HG03108 (cell line): ENCODE measurements at regions not wholly inside any gene's neighbourhood (a gene's known extent, or its start where the extent isn't known, plus 50 kb on each side); places are given as distances from the start of the nearest gene placed in this dataset.

Experiments
- ATAC-seq: cut with Tn5 transposase; IDR thresholded peaks from one replicate; pipeline ENCODE4 v1.9.1; 2021; ENCODE audit warnings: moderate library complexity; ENCODE audit not compliant: unreplicated experiment

GRCh38 chr14:53567236-53567780 lies 389.3 kb downstream of the BMP4 start:
- no peak for ATAC-seq

- ATAC-seq = no peak
Observed at GRCh38 chr14:53564870-53565269, 391.8 kb downstream of the BMP4 start.

GRCh38 chr14:53563628-53564027 lies 393.0 kb downstream of the BMP4 start:
- ATAC-seq = no peak

- no peak for ATAC-seq
Observed at GRCh38 chr14:53553221-53553620, 400.1 kb upstream of the DDHD1 start.

- no peak for ATAC-seq
Observed at GRCh38 chr14:53551862-53552261, 398.7 kb upstream of the DDHD1 start.

GRCh38 chr14:53550776-53551175 lies 397.7 kb upstream of the DDHD1 start:
- ATAC-seq = no peak

GRCh38 chr14:53549956-53550355 lies 396.8 kb upstream of the DDHD1 start:
- ATAC-seq = no peak

GRCh38 chr14:53547593-53547992 lies 394.5 kb upstream of the DDHD1 start:
- peak; percentile 42 for ATAC-seq

- ATAC-seq = peak; percentile 68
Observed at GRCh38 chr14:53545217-53545616, 392.1 kb upstream of the DDHD1 start.

- no peak for ATAC-seq
Observed at GRCh38 chr14:53542732-53543131, 389.6 kb upstream of the DDHD1 start.

- ATAC-seq = no peak
Observed at GRCh38 chr14:53541411-53541810, 388.3 kb upstream of the DDHD1 start.

GRCh38 chr14:53539489-53540126 lies 386.5 kb upstream of the DDHD1 start:
- ATAC-seq = peak; percentile 66

GRCh38 chr14:53538316-53538881 lies 385.3 kb upstream of the DDHD1 start:
- ATAC-seq = no peak

- no peak for ATAC-seq
Observed at GRCh38 chr14:53537422-53538315, 384.5 kb upstream of the DDHD1 start.

- ATAC-seq = no peak
Observed at GRCh38 chr14:53536446-53536845, 383.3 kb upstream of the DDHD1 start.

GRCh38 chr14:53534841-53535240 lies 381.7 kb upstream of the DDHD1 start:
- no peak for ATAC-seq

GRCh38 chr14:53533384-53533970 lies 380.4 kb upstream of the DDHD1 start:
- ATAC-seq = no peak

GRCh38 chr14:53532853-53533252 lies 379.7 kb upstream of the DDHD1 start:
- no peak for ATAC-seq

GRCh38 chr14:53531730-53532129 lies 378.6 kb upstream of the DDHD1 start:
- ATAC-seq = no peak

GRCh38 chr14:53531156-53531555 lies 378.0 kb upstream of the DDHD1 start:
- ATAC-seq = no peak

GRCh38 chr14:53529519-53529918 lies 376.4 kb upstream of the DDHD1 start:
- no peak for ATAC-seq
